Brain pericyte (primary cell): ENCODE measurements at regions not wholly inside any gene's neighbourhood (a gene's known extent, or its start where the extent isn't known, plus 50 kb on each side); places are given as distances from the start of the nearest gene placed in this dataset.
"Not testable (repeated sequence)": the region's sequence is repeated elsewhere in the genome, so short reads cannot be mapped to it uniquely, and the experiment has no call there.

Experiments
- DNase-seq: peaks from one replicate; pipeline ENCODE4 v3.0.0-alpha.2; 2012; ENCODE audit warnings: low read depth, low spot score

GRCh38 chr10:76616666-76617065 is 1020.9 kb downstream of the KCNMA1 start:
- DNase-seq, result not testable (repeated sequence)

- DNase-seq, result no peak
These were observed 1022.6 kb downstream of the KCNMA1 start for GRCh38 chr10:76615049-76615448.
